CD4-positive, alpha-beta T cell (primary cell): ENCODE measurements at regions not wholly inside any gene's neighbourhood (a gene's known extent, or its start where the extent isn't known, plus 50 kb on each side); places are given as distances from the start of the nearest gene placed in this dataset.

Experiments
- ATAC-seq: fragments of 200-7000 bp; cut with Tn5 transposase; one replicate; pipeline ENCODE4 v1.10.0; 2022; ENCODE audit warnings: mild to moderate bottlenecking; ENCODE audit not compliant: poor library complexity
- CTCF ChIA-PET: fragments of 350-600 bp; sonication (Branson Sonifier 250); formaldehyde crosslinking; loops from one replicate; lab custom pipeline; 2021; ENCODE audit warnings: antibody characterized with exemption, inconsistent platforms; lab: Charles Lee
- POLR2A ChIA-PET: fragments of 350-600 bp; sonication (Branson Sonifier 250); formaldehyde crosslinking; loops from one replicate; lab custom pipeline; 2021; ENCODE audit warnings: antibody characterized with exemption, inconsistent platforms; lab: Charles Lee
- DNase-seq, 14 experiments: peaks; one replicate each; pipeline ENCODE4 v3.0.0-alpha.2; 2013 to 2020; ENCODE audit warnings: mixed read lengths in 2 of 14
- H3K27ac ChIP-seq, 2 donors: one replicate each; pipeline versions ENCODE4 v1.5.1 to v1.7.0; 2013; ENCODE audit warnings: low read length in 2 of 2, low read depth in 1 of 2, mild to moderate bottlenecking in 1 of 2
- H3K27me3 ChIP-seq, 2 experiments: 1 replicate in 1 of 2; 2 replicates in 1 of 2; pipeline versions ENCODE4 v1.6.1 to v1.7.0; 2013; ENCODE audit warnings: low read length in 2 of 2, control low read depth in 1 of 2, mild to moderate bottlenecking in 1 of 2, moderate library complexity in 1 of 2; ENCODE audit not compliant: insufficient read depth in 2 of 2, control insufficient read depth in 1 of 2
- H3K36me3 ChIP-seq: one replicate; pipeline ENCODE4 v1.6.1; 2013; ENCODE audit warnings: low read length, control low read depth; ENCODE audit not compliant: insufficient read depth
- H3K4me1 ChIP-seq: one replicate; pipeline ENCODE4 v1.6.1; 2013; ENCODE audit warnings: low read length, control low read depth; ENCODE audit not compliant: insufficient read depth
- H3K4me3 ChIP-seq: one replicate; pipeline ENCODE4 v1.5.1; 2013; ENCODE audit warnings: mild to moderate bottlenecking, low read length, moderate library complexity
- H3K9me3 ChIP-seq, 2 experiments: 1 replicate in 1 of 2; 2 replicates in 1 of 2; pipeline versions ENCODE4 v1.6.1 to v1.7.0; 2013; ENCODE audit warnings: low read length in 2 of 2, mild to moderate bottlenecking in 2 of 2, control low read depth in 1 of 2, moderate library complexity in 1 of 2; ENCODE audit not compliant: control insufficient read depth in 1 of 2, insufficient read depth in 1 of 2
- H3K27ac Mint-ChIP-seq: one replicate; pipeline ENCODE4 v1.8.0; 2020; ENCODE audit warnings: mixed read lengths
- H3K27me3 Mint-ChIP-seq: one replicate; pipeline ENCODE4 v1.8.0; 2021; ENCODE audit warnings: mixed read lengths
- H3K36me3 Mint-ChIP-seq: one replicate; pipeline ENCODE4 v1.8.0; 2021; ENCODE audit warnings: low read depth, mixed read lengths
- H3K4me1 Mint-ChIP-seq: one replicate; pipeline ENCODE4 v1.8.0; 2021; ENCODE audit warnings: low read depth, mixed read lengths
- H3K4me3 Mint-ChIP-seq: one replicate; pipeline ENCODE4 v1.8.0; 2020; ENCODE audit warnings: mild to moderate bottlenecking, mixed read lengths
- H3K9me3 Mint-ChIP-seq: one replicate; pipeline ENCODE4 v1.8.0; 2020; ENCODE audit warnings: mixed read lengths
- CTCF ChIP-seq: fragments of 200-600 bp; IDR thresholded peaks from one replicate; pipeline ENCODE4 v1.8.0; 2022; ENCODE audit warnings: antibody characterized with exemption, mild to moderate bottlenecking
- intact Hi-C, 2 experiments: fragments of 100-400 bp; cut with DNase I in 1 of 2; cut with micrococcal nuclease in 1 of 2; formaldehyde crosslinking; loops; one replicate each; pipeline versions ENCODE4 v1.15.1 to v1.9.0; 2023 to 2025; cut with DNase I, micrococcal nuclease

GRCh38 chr2:71860381-71860926 is 287.2 kb downstream of the CYP26B1 start:
- ATAC-seq = no peak
- ChIA-PET CTCF (no interaction called here), POLR2A (no interaction called here)
- no peak overlapping the region for H3K4me3 ChIP-seq
- peaks cover 0 to 2% of the 10 kb centered on the region in 2 experiments for H3K27me3 ChIP-seq
- no peak for DNase-seq
- Mint-ChIP-seq H3K27me3 (peaks cover 10% of the 10 kb centered on the region), H3K4me1 (no peaks in the 10 kb centered on the region), H3K4me3 (no peak overlapping the region), H3K27ac (no peak overlapping the region), H3K9me3 (peaks cover 7% of the 10 kb centered on the region), H3K36me3 (no peaks in the 10 kb centered on the region)
- H3K9me3 ChIP-seq = peaks cover 0 to 22% of the 10 kb centered on the region in 2 experiments
- no peaks in the 10 kb centered on the region for H3K4me1 ChIP-seq
- H3K36me3 ChIP-seq = no peaks in the 10 kb centered on the region
- no peak overlapping the region for H3K27ac ChIP-seq
- intact Hi-C loops = no loop called here
- no peak for TF ChIP-seq CTCF

GRCh38 chr2:71859211-71859847 is 288.3 kb downstream of the CYP26B1 start:
- Histone ChIP-seq H3K4me1 (no peaks in the 10 kb centered on the region), H3K27me3 (peaks cover 0 to 2% of the 10 kb centered on the region in 2 experiments), H3K9me3 (peaks cover 0 to 22% of the 10 kb centered on the region in 2 experiments), H3K27ac (no peak overlapping the region), H3K4me3 (no peak overlapping the region), H3K36me3 (no peaks in the 10 kb centered on the region)
- Mint-ChIP-seq H3K4me1 (no peaks in the 10 kb centered on the region), H3K27ac (no peak overlapping the region), H3K9me3 (peaks cover 7% of the 10 kb centered on the region), H3K36me3 (no peaks in the 10 kb centered on the region), H3K27me3 (peaks cover 14% of the 10 kb centered on the region), H3K4me3 (no peak overlapping the region)
- ChIA-PET CTCF (no interaction called here), POLR2A (no interaction called here)
- no peak for ATAC-seq
- no peak for TF ChIP-seq CTCF
- no peak for DNase-seq
- intact Hi-C loops = no loop called here

GRCh38 chr2:71858071-71858470 is 289.6 kb downstream of the CYP26B1 start:
- H3K27ac ChIP-seq = no peak overlapping the region
- peaks cover 7% of the 10 kb centered on the region for H3K9me3 Mint-ChIP-seq
- CTCF ChIA-PET = no interaction called here
- peaks cover 0 to 2% of the 10 kb centered on the region in 2 experiments for H3K27me3 ChIP-seq
- no peak overlapping the region for H3K4me3 ChIP-seq
- H3K36me3 ChIP-seq = no peaks in the 10 kb centered on the region
- no peak for DNase-seq
- H3K9me3 ChIP-seq = peaks cover 0 to 22% of the 10 kb centered on the region in 2 experiments
- intact Hi-C loops = no loop called here
- POLR2A ChIA-PET = no interaction called here
- no peak overlapping the region for H3K27ac Mint-ChIP-seq
- no peaks in the 10 kb centered on the region for H3K36me3 Mint-ChIP-seq
- H3K4me1 ChIP-seq = no peaks in the 10 kb centered on the region
- no peak overlapping the region for H3K4me3 Mint-ChIP-seq
- ATAC-seq = no peak
- TF ChIP-seq CTCF = no peak
- H3K27me3 Mint-ChIP-seq = peaks cover 14% of the 10 kb centered on the region
- no peaks in the 10 kb centered on the region for H3K4me1 Mint-ChIP-seq
